SKM-1 (cell line): ENCODE measurements at regions not wholly inside any gene's neighbourhood (a gene's known extent, or its start where the extent isn't known, plus 50 kb on each side); places are given as distances from the start of the nearest gene placed in this dataset.
"Not testable (repeated sequence)": the region's sequence is repeated elsewhere in the genome, so short reads cannot be mapped to it uniquely, and the experiment has no call there.

Source experiments
- DNase-seq: peaks from one replicate; lab custom pipeline; 2025; ENCODE audit not compliant: unreplicated experiment; lab: John Stamatoyannopoulos, UW

DNA sequence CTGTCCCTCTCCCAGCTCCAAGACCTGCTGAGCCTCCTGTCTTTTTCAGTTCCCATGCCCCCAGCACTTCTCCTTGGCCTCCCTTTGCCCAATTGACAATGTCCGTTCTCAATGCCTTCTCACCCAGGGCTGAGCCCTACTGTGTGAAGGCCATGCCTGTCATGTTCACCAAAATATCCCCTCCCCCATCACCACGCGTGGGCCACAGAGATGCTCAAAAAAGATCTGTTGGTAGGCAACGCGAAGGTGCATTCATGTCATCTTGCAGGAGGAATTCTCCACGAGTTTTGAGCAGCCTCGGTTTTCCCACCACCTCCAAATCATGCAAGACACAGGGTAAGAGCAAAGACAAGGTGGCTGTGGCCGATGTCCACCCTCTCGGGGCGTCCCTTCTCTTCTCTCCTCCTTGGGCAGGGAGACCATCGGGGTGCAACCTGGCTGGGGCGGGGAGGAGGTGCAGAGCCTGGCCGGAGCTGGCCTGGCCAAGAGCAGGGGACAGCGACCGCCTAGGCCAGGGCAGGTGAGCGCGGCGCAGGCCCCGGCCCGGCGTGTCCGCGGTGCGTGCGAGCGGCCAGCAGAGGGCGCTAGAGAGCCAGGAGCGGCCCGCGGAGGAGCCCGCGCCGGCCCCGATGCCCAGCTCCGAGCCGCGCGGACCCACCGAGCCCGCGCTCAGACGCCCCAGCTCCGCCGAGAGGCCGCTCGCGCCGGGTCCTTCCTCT lies 56.3 kb upstream of the KRTAP5-11 start:
- peak; percentile 4 for DNase-seq

DNA sequence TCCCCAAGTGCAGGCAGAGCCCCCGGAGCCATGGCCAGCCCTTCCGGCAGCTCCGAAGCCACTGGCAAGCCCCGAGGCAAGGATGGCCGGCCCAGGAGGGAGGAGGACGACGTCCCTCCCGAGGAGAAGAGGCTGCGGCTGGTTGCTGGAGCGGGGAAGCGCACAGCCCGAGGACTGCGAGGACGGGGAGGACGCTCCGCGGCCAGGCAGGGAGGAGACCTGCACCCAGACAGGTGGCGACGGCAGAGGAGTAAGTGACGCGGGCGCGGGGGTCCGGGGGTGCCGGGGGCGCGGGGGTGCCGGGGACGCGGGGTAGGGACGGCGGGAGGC lies 56.8 kb upstream of the KRTAP5-11 start:
- DNase-seq, result not testable (repeated sequence)

DNA sequence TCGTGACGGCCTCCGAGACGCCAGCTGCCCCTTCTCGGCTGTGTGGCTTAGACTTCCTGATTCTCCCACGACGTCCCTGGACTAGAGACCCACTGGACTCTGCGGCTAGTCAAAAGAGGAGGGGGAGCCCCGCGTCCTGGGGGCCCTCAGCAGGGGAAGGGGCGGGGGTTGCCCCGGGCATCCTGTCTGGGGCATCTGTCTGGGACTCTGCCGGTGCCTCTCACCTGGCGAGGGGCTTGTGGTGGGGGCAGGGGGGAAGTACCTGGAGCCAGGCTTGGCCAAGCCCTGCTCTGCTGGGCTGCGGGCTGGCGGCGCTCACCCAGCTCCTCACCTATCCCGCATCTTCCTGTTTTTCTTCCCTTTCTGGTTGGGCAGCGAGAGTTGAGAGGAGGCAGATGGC lies 57.2 kb upstream of the KRTAP5-11 start:
- DNase-seq, result not testable (repeated sequence)

DNA sequence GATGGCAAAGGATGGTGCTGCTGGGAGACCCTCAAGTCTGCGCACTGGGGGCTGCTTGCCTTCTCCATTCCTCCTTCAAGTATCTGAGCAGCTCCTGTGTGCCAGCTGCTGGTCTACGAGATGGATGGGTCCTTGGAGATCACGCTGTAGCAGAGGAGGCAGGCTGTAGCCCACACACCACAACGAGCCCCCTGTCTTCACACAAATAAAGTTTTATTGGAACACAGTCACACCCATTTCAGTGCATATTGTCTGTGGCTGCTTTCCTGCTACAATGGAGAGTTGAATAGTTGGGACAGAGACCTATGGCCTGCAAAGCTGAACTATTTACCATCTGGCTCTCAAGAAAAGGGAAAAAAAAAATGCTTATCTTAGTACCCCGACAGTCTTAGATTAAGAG lies 64.4 kb upstream of the KRTAP5-11 start:
- not testable (repeated sequence) for DNase-seq

DNA sequence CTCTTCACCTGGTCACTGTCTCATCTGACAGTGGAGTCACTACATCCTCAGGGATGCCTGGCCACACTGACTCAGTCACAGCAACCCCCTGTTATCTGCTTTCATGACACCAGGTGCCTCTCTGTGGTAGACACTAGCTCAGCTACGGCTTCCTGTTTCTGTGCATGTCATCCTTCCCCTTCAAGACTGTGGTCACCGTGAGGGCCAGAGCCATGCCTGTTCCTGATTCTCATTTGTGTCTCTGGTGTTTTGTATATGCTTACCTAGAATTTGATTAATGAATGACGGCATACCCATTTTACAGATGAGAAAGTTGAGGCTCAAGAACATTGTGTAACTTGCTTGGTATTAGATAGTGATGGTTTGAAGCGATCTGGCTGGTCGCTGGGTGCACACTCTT lies 70.3 kb upstream of the KRTAP5-11 start:
- DNase-seq, result not testable (repeated sequence)

DNA sequence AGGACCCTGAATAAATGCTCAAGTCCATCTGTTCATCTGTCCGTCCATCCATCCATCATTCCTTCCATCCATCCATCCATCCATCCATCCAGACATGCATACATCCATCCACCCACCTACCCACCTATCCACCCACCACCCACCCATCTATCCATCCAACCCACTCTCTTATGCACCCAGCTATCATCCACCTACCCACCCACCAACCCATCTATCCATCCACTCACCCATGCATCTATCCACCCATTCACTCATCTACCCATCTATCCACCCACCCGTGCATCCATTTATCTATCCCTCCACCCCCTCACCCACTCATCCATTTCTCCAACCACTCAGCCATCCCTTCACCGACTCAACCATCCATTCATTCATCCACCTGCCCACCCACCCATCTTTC lies 71.7 kb upstream of the KRTAP5-11 start:
- not testable (repeated sequence) for DNase-seq

DNA sequence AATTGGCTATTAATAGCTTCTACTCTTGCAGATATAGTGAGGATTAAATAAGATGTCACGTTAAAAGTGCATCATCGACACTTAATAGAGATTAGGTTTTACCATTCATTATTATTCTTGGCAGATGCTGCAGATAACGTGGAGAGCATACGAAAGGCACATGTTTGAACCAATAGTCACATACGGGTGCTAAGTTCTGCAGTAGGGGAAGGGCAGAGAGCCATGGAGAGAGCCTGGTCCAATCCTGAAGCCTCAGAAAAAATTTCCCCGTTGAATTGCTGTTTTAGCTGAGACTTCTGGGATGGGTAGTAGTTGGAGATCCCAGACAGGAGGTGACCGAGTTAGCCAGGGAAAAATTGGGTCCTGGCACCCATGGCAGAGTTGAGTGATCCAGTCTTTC lies 72.4 kb upstream of the KRTAP5-11 start:
- not testable (repeated sequence) for DNase-seq

DNA sequence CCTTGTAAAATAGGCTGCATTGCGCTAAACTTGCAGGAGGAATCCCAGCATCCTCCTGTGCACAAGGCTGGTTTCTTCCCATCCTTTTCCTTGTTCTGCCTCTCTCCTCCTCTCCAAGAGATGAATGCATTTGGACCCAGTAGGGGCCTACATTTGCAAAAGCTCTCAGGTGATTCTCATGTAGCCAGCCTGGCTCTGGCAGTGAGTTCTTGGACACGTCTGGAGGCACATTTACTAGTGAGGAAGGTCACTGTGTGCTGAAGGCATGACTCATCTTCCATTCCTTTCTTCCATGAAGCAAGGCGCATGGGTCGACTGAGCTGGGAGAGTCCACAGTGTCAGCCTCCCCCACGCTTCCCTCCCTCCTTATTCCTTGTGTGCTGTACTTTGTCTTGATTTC lies 73.8 kb upstream of the KRTAP5-11 start:
- DNase-seq, result not testable (repeated sequence)

DNA sequence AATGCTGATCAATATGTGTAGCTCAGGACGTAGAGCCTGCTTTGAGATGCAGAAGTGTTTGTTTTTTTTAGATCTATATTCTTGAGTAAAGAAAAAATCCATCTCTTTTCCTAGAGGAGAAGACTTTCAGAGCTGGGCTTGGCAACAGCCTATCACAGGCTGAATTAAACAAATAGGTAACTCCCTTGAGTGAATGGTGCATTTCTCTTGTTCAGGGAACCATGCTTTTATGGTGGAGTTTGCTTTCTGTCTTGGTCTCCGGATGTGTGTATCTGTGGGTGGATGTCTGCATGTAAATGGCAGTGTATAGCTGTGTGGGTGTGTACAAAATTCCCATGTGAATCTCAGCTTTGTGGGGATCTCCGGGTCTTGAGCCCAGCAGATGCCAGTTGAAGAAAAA lies 82.3 kb upstream of the KRTAP5-11 start:
- not testable (repeated sequence) for DNase-seq

DNA sequence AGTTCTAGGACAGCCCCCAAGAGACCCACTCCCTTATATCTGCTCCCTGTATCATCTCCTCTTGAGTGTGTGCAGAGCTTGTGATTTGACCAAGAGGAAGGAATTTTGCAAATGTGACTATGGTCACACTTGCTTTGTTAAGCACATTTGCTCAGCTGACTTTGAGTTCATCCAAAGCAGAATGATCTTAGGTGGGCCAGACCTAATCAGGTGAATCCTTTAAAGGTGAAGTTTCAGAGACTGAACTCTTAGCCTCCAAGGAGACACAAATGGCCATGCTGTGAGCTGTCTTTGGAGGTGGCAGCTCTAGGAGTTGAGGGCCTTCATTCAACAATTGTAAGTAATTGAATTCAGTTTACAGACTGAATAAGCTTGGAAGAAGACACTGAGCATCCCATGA lies 115.4 kb upstream of the KRTAP5-11 start:
- not testable (repeated sequence) for DNase-seq

DNA sequence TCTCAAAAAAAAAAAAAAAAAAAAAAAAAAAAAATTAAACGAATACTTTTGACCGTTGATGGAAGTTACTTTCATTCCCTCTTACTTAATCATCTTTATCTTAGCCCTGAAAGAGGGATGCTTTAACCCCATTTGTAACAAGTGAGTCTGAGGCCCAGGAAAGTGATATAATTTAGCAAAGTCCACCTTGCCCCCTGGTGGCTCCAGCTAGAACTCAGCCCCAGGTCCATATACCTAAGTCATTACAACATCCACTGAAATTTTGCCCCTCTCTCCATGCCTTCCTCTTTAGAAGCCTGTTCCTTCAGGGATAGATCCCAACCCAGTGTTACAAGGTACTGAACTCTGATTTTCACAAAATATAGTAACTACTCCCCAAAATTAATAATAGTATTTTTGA lies 116.3 kb upstream of the KRTAP5-11 start:
- not testable (repeated sequence) for DNase-seq

DNA sequence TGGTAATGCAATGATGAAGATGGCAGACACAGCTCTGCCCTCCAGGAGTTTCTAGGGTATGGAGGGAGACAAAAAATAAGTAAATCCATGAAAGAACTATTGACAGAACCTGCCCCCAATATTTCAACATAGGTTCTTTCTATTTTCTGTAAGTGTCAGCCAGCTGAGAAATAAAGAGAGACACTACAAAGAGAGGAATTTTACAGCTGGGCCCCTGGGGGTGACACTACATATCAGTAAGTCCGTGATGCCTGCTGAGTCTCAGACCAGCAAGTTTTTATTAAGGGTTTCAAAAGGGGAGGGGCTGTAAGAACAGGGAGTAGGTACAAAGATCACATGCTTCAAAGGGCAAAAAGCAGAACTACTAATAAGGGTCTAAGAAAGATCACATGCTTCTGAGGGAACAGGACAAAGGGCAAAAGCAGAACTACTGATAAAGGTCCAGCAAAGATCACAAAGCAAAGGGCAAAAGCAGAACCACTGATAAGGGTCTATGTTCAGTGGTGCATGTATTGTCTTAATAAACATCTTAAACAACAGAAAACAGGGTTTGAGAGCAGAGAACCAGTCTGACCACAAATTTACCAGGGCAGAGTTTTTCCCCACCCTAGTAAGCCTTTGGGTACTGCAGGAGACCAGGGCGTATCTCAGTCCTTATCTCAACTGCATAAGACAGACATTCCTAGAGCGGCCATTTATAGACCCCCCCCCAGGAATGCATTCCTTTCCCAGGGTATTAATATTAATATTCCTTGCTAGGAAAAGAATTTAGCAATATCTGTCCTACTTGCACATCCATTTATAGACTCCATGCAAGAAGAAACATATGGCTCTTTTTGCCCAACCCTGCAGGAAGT lies 119.0 kb upstream of the KRTAP5-11 start:
- DNase-seq, result not testable (repeated sequence)

DNA sequence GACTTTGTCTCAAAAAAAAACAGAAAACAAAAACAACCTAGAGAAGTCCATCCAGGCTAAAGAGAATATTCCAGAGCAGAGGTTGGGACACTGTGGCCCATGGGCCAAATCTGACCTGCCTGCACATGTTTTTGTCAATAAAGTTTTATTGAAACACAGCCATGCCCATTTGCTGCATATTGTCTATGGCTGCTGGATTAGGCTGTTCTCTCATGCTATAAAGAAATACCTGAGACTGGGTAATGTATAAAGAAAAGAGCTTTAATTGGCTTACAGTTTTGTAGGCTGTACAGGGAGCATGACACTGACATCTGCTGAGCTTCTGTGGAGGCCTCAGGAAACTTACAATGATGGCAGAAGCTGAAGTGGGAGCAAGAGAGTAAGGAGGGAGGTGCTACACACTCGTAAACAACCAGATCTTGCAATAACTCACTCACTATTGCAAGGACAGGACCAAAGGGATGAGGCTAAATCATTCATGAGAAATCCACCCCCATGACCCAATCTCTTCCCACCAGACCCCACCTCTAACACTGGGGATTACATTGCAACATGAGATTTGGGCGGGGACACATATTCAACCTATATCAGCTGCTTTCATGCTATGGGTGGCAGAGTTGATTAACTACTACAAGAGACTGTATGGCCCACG lies 122.5 kb upstream of the KRTAP5-11 start:
- not testable (repeated sequence) for DNase-seq

DNA sequence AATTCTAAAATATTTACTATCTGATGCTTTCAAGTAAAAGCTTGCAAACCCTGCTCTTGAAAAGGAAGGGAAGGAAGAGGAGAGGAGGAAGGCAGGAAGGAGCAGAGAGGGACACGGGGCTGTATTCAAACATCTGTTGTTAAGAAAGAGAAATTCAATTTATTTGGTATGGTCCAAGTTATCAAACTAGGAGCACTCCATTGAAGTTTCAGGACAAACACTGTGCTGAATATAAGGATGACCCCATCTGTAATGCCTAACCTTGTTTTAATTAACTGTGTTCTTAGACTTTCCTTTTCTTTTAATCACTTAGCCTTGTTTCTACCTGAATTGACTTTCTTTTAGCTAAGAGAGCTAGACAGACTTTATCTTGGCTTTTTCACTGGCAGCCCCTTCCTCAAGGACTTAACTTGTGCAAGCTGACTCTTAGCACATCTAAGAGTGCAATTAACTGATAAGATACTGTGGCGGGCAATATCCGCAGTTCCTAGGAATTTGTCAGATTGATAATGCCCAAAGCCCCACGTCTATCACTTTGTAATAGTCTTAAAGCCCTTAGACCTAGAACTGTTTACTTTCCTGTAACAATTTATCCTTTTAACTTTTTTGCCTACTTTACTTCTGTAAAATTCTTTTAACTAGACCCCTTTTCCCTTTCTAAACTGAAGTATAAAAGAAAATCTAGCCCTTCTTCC lies 123.2 kb upstream of the KRTAP5-11 start:
- not testable (repeated sequence) for DNase-seq

DNA sequence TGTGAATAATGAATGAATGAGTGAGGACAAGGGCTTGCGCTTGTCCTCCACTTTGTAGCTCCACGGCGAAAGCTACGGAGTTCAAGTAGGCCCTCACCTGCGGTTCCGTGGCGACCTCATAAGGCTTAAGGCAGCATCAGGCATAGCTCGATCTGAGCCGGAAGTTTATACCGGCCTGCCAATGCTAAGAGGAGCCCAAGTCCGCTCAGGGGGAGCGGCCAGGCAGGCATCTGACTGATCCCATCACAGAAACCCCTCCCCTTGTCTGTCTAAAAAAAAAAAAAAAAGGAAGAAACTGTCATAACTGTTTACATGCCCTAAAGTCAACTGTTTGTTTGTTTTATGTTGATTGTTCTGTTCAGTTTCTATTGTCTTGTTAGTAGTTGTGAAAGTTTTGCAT lies 124.4 kb upstream of the KRTAP5-11 start:
- not testable (repeated sequence) for DNase-seq

DNA sequence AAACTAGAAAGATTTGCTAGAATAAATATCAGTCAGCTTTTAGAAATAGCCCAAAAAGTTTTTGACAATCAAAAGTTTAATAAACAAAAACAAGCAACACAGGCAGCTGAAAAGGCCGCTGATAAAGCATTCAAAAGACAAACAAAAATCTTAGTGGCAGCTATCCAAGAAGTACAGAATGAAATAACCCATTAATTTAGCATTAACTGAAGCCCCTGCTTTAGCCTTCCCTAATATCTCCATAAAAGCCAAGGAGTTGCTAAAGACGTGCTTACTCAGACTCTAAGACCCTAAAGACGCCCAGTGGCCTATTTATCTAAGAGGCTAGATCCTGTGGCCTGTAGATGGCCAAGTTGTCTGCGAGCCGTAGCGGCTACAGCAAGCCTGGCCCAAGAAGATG lies 123.5 kb upstream of the DEFB108B start:
- not testable (repeated sequence) for DNase-seq

DNA sequence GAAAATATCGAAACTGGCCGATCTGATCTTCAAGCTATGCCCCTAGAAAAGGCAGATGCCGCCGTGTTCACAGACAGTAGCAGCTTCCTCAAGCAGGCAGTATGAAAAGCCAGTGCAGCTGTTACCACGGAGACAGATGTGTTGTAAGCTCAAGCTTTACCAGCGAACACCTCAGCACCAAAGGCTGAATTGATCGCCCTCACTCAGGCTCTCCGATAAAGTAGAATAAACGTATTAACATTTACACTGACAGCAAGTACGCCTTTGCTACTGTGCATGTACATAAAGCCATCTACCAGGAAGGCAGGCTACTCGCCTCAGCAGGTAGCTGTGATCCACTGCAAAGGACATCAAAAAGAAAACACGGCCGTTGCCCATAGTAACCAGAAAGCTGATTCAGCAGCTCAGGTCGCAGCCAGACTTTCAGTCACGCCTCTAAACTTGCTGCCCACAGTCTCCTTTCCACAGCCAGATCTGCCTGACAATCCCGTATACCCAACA lies 122.8 kb upstream of the DEFB108B start:
- not testable (repeated sequence) for DNase-seq

DNA sequence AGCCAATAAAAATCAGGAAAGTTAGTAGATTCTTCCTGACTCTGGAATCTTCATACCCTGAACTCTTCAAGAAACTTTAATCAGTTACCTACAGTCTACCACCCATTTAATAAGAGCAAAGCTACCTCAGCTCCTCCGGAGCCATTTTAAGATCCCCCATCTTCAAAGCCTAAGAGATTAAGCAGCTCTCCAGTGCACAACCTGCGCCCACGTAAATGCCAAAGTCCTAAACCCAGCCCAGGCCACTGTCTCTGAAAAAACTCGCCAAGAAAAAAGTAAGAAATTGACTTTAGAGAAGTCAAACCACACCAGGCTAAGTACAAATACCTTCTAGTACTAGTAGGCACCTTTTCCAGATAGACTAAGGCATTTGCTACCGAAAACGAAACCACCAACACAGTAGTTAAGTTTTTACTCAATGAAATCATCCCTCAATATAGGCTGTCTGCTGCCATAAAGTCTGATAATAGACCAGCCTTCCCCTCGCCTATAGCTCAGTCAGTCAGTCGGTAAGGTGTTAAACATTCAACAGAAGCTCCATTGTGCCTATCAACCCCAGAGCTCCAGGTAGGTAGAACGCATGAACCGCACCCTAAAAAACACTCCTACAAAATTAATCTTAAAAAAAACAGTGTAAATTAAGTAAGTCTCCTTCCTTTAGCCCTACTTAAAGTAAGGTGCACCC lies 122.2 kb upstream of the DEFB108B start:
- not testable (repeated sequence) for DNase-seq

DNA sequence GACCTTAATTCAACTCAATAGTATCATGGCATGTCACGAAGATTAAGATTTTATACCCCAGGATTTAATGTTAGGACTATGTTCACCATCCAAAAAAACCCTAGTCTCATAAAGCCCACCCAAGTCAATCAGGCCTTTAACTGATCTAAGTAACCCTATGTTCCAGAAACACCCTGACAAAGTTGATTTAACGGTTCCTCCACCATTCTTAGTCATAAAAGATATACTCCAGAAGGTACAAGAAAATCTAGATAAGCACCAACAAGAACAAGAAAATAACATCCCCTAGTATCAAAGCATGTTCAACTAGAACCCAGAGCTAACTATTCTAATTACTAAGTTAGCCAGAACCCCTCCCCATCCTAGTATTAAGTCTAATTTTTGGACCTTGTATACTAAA lies 120.7 kb upstream of the DEFB108B start:
- not testable (repeated sequence) for DNase-seq

DNA sequence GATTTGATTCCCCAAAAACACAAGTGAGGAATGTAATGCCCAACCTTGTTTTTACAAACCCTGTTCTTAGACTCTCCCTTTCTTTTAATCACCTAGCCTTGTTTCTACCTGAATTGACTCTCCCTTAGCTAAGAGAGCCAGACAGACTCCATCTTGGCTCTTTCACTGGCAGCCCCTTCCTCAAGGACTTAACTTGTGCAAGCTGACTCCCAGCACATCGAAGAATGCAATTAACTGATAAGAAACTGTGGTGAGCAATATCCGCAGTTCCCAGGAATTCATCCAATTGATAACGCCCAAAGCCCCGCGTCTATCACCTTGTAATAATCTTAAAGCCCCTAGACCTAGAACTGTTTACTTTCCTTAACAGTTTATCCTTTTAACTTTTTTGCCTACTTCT lies 120.2 kb upstream of the DEFB108B start:
- not testable (repeated sequence) for DNase-seq
